ENCODE measurements at regions not wholly inside any gene's neighbourhood (a gene's known extent, or its start where the extent isn't known, plus 50 kb on each side); places are given as distances from the start of the nearest gene placed in this dataset.

DNA sequence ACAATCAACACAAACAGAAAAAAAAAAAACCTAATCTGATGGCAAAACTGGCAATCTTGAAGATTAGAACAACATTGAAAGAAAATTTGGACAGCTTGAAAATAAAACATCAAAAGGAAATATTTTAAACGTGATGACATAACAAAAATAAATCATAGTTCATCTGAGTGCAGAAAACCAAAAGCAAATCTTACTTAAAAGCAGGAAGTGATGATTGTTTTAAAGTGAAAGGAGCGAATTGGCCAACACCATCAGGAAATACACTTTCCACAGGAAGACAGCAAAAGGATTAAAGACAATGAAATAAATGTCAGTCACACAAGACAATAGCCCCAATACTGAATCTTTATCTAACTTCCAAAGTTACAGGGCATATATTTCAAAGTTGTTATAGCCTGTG, 696.5 kb upstream of the CHORDC1 start:
- TF ChIP-seq, protein P1, sequence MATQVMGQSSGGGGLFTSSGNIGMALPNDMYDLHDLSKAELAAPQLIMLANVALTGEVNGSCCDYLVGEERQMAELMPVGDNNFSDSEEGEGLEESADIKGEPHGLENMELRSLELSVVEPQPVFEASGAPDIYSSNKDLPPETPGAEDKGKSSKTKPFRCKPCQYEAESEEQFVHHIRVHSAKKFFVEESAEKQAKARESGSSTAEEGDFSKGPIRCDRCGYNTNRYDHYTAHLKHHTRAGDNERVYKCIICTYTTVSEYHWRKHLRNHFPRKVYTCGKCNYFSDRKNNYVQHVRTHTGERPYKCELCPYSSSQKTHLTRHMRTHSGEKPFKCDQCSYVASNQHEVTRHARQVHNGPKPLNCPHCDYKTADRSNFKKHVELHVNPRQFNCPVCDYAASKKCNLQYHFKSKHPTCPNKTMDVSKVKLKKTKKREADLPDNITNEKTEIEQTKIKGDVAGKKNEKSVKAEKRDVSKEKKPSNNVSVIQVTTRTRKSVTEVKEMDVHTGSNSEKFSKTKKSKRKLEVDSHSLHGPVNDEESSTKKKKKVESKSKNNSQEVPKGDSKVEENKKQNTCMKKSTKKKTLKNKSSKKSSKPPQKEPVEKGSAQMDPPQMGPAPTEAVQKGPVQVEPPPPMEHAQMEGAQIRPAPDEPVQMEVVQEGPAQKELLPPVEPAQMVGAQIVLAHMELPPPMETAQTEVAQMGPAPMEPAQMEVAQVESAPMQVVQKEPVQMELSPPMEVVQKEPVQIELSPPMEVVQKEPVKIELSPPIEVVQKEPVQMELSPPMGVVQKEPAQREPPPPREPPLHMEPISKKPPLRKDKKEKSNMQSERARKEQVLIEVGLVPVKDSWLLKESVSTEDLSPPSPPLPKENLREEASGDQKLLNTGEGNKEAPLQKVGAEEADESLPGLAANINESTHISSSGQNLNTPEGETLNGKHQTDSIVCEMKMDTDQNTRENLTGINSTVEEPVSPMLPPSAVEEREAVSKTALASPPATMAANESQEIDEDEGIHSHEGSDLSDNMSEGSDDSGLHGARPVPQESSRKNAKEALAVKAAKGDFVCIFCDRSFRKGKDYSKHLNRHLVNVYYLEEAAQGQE (IDR thresholded peaks at IDR 0.05; ENCODE audit: insufficient read depth in 1 of 2, low read depth in 2 of 2, low read length in 2 of 2), result no peak
- TF ChIP-seq POLR2AphosphoS5 (IDR thresholded peaks at IDR 0.05; ENCODE audit: low read depth, low read length) (no peak), SIN3A (IDR thresholded peaks at IDR 0.05; ENCODE audit: borderline replicate concordance, insufficient read depth, low read length) (no peak), TAF1 (IDR thresholded peaks at IDR 0.05; ENCODE audit: borderline replicate concordance, insufficient read depth, low read length) (no peak)
